OCI-LY7 (cell line): ENCODE measurements at regions not wholly inside any gene's neighbourhood (a gene's known extent, or its start where the extent isn't known, plus 50 kb on each side); places are given as distances from the start of the nearest gene placed in this dataset.

ENCODE experiments used
- BruUV-seq: library from RNA; stranded (reverse); fragments of 400-500 nt; replicated peaks from 2 replicates; lab custom pipeline; 2021; lab: Mats Ljungman, UMichigan
- CTCF ChIA-PET: fragments of 300-600 bp; sonication (Branson Sonifier 250); formaldehyde crosslinking; loops from one replicate; lab custom pipeline; 2022; ENCODE audit warnings: antibody characterized with exemption; ENCODE audit not compliant: unreplicated experiment; lab: Charles Lee
- POLR2A ChIA-PET: fragments of 300-600 bp; sonication (Branson Sonifier 250); formaldehyde crosslinking; loops from one replicate; lab custom pipeline; 2022; ENCODE audit warnings: antibody characterized with exemption; lab: Charles Lee
- DNase-seq: peaks from one replicate; pipeline ENCODE4 v3.0.0-alpha.2; 2015; ENCODE audit warnings: low spot score
- H2AFZ ChIP-seq: fragments of 200-600 bp; sonication (generic), shearing (Covaris generic); 2 replicates; pipeline ENCODE4 v1.6.1; 2014; ENCODE audit warnings: mild to moderate bottlenecking, antibody characterized with exemption, low read length, moderate library complexity
- H3K27ac ChIP-seq: fragments of 200-600 bp; sonication (generic); 2 replicates; pipeline ENCODE4 v1.5.1; 2014; ENCODE audit warnings: mixed run types, low read depth, mild to moderate bottlenecking, moderate library complexity, low read length, inconsistent platforms; ENCODE audit not compliant: poor library complexity, severe bottlenecking
- H3K36me3 ChIP-seq: fragments of 200-600 bp; sonication (generic); 2 replicates; pipeline ENCODE4 v1.6.1; 2014; ENCODE audit warnings: mild to moderate bottlenecking, antibody characterized with exemption, low read length, moderate library complexity, mixed read lengths; ENCODE audit not compliant: insufficient read depth
- H3K4me1 ChIP-seq: fragments of 200-600 bp; sonication (generic); 2 replicates; pipeline ENCODE4 v1.5.1; 2014; ENCODE audit warnings: mild to moderate bottlenecking, low read length; ENCODE audit not compliant: insufficient read depth, poor library complexity, severe bottlenecking
- H3K4me2 ChIP-seq: fragments of 200-600 bp; sonication (generic); 2 replicates; pipeline ENCODE4 v1.6.1; 2014; ENCODE audit warnings: mild to moderate bottlenecking, low read length
- H3K4me3 ChIP-seq: fragments of 200-600 bp; sonication (generic); 2 replicates; pipeline ENCODE4 v1.5.1; 2014; ENCODE audit warnings: mild to moderate bottlenecking, low read depth, low read length; ENCODE audit not compliant: poor library complexity, severe bottlenecking
- H3K79me2 ChIP-seq: fragments of 200-600 bp; sonication (generic); 2 replicates; pipeline ENCODE4 v1.6.1; 2016; ENCODE audit warnings: low read depth, mild to moderate bottlenecking, low read length, moderate library complexity, mixed read lengths; ENCODE audit not compliant: insufficient read depth
- H3K9me2 ChIP-seq: fragments of 200-600 bp; sonication (generic); 2 replicates; pipeline ENCODE4 v1.6.1; 2016; ENCODE audit warnings: mild to moderate bottlenecking, low read length, mixed read lengths; ENCODE audit not compliant: insufficient read depth
- H3K9me3 ChIP-seq: fragments of 200-600 bp; sonication (generic); 2 replicates; pipeline ENCODE4 v1.6.1; 2014; ENCODE audit warnings: mild to moderate bottlenecking, mixed run types, low read length, mixed read lengths
- H4K20me1 ChIP-seq: fragments of 200-600 bp; sonication (generic); 2 replicates; pipeline ENCODE4 v1.6.1; 2014; ENCODE audit warnings: mild to moderate bottlenecking, antibody characterized with exemption, low read length, moderate library complexity, mixed read lengths; ENCODE audit not compliant: insufficient read depth
- CTCF ChIP-seq: fragments of 200-600 bp; sonication (generic); conservative IDR thresholded peaks from 2 replicates; pipeline ENCODE4 v1.5.1; 2014; ENCODE audit warnings: mild to moderate bottlenecking, antibody characterized with exemption, low read length, moderate library complexity, mixed read lengths
- EZH2phosphoT487 ChIP-seq: fragments of 200-600 bp; sonication (generic); IDR thresholded peaks from 2 replicates; pipeline ENCODE4 v1.6.1; 2018; ENCODE audit warnings: low read depth, borderline replicate concordance, mild to moderate bottlenecking, mixed run types, antibody characterized with exemption, low read length, moderate library complexity, mixed read lengths
- intact Hi-C: fragments of 100-400 bp; cut with micrococcal nuclease; formaldehyde crosslinking; loops from one replicate; pipeline ENCODE4 v1.10.0; 2022; ENCODE audit not compliant: unreplicated experiment

GRCh38 chr3:194972641-194973040 is 287.0 kb downstream of the FAM43A start:
- intact Hi-C loops = no loop called here
- Histone ChIP-seq H3K79me2 (no peaks in the 10 kb centered on the region), H4K20me1 (no peaks in the 10 kb centered on the region), H2AFZ (no peak overlapping the region), H3K4me2 (no peak overlapping the region), H3K9me2 (no peaks in the 10 kb centered on the region), H3K27ac (no peak overlapping the region), H3K36me3 (no peaks in the 10 kb centered on the region), H3K4me1 (peaks cover 17% of the 10 kb centered on the region), H3K4me3 (no peak overlapping the region), H3K9me3 (no peaks in the 10 kb centered on the region)
- DNase-seq = no peak
- BruUV-seq = no TSS peak
- CTCF ChIA-PET = no interaction called here
- TF ChIP-seq CTCF (no peak), EZH2phosphoT487 (no peak)
- POLR2A ChIA-PET = interaction anchor here (0.5 to 0.7 kb wide), 2 partner anchors 20 to 1495 kb away, joined by 3 read pairs; no protein-coding TSS in a partner anchor

- no peak overlapping the region for H3K4me2 ChIP-seq
- TF ChIP-seq EZH2phosphoT487 (no peak), CTCF (no peak)
- peaks cover 17% of the 10 kb centered on the region for H3K4me1 ChIP-seq
- ChIA-PET POLR2A (interaction anchor here (0.5 to 1.5 kb wide), 4 partner anchors 19 to 1494 kb away, joined by 3 to 6 read pairs (median 4); no protein-coding TSS in a partner anchor), CTCF (no interaction called here)
- H3K79me2 ChIP-seq = no peaks in the 10 kb centered on the region
- no peak for DNase-seq
- intact Hi-C loops = no loop called here
- H3K4me3 ChIP-seq = no peak overlapping the region
- no peaks in the 10 kb centered on the region for H3K36me3 ChIP-seq
- no TSS peak for BruUV-seq
- no peaks in the 10 kb centered on the region for H3K9me3 ChIP-seq
- H3K9me2 ChIP-seq = no peaks in the 10 kb centered on the region
- H2AFZ ChIP-seq = no peak overlapping the region
- no peaks in the 10 kb centered on the region for H4K20me1 ChIP-seq
- H3K27ac ChIP-seq = no peak overlapping the region
Observed at GRCh38 chr3:194973366-194974000, 287.8 kb downstream of the FAM43A start.
